ENCODE measurements at regions not wholly inside any gene's neighbourhood (a gene's known extent, or its start where the extent isn't known, plus 50 kb on each side); places are given as distances from the start of the nearest gene placed in this dataset.

DNA sequence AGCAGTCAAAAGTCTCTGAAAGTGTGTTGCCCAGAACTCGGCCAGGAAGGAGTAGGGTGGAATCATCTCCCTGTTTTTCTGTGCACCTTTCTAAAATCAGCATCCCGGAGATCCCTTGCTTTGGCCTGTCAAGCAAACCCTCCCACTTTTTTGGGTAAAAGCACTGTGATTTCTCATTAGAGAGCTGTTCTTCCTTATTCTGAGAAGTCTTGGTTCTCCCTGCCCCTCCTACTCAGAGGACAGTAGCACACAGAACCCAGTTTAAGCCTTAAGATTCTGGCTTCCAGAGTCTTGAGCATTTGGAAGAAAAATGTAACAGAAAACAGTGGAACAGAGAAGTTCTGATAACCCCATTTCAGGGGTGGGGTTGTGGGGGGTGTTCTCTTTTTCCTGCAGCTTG is 52.6 kb upstream of the KATNAL1 start:
- POLR2A ChIA-PET = interaction anchor here (0.5 to 1.4 kb wide), 2 partner anchors 35 to 761 kb away, joined by 3 to 5 read pairs; no protein-coding TSS in a partner anchor
- Mint-ChIP-seq H3K4me1 (ENCODE audit: low read depth) (peaks cover 25% of the 10 kb centered on the region), H3K9me3 (ENCODE audit: insufficient read depth) (no peaks in the 10 kb centered on the region), H3K27ac (no peak overlapping the region), H3K36me3 (ENCODE audit: low read depth) (peaks cover 19% of the 10 kb centered on the region), H3K27me3 (ENCODE audit: low read depth) (no peaks in the 10 kb centered on the region), H3K4me3 (no peak overlapping the region)
- no peak for ATAC-seq
- CTCF ChIA-PET = no interaction called here
- no peak for DNase-seq

DNA sequence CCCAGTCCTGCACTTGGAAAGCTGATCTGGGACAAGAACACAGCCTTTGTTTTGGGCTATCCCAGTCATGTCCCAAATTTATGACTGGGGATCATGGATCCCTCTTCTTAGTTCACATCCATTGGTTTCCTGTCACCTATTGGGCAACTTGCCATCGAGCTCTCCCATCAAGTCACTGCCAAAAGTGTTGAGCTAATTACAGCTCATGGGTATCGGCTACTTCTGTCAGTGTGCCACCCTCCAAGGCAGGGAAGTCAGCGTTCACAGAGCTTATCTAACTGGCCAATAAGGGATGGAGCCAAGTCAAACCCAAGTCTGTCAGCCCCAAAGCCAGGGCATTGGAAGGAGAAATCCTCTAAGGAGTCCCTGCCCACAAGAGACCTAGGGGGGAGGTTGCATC is 53.2 kb upstream of the KATNAL1 start:
- POLR2A ChIA-PET = interaction anchor here (0.5 to 1.4 kb wide), 3 partner anchors 34 to 761 kb away, joined by 3 to 5 read pairs (median 3); no protein-coding TSS in a partner anchor

DNA sequence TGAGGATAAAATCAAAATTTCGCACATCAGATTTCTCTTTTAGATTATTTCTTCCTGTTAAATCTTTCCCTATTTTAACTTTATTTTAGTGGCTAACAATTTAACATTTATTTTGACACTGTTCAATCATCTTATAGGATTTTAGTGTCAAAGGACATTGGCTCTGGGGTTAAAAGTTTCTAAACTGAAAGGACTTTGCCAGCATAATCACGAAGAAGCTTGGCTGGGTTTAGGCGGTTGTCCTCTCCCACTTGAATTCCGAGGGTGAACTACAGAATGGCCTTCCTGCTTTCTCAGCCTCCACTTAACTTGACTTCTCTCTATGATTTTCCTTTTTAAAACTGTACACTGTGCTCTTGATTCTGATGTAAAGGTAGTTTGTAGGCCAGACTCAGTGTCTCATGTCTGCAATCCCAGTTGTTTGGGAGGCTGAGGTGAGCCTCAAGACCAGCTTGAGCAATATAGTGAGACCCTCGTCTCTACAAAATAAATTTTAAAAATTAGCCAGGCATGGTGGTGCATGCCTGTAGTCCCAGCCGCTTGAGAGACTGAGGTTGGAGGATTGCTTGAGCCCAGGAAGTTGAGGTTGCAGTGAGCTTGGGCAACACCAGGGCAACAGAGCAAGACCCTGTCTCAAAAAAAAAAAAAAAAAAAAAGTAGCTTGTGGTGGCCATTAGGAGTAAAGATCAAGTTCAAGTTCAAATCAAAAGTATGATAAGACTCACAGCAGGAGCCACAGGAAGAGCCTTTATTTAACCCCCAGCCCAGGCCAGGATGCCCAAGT is 54.8 kb upstream of the KATNAL1 start:
- Mint-ChIP-seq H3K27me3 (ENCODE audit: low read depth) (no peaks in the 10 kb centered on the region), H3K9me3 (ENCODE audit: insufficient read depth) (no peaks in the 10 kb centered on the region), H3K27ac (no peak overlapping the region), H3K4me3 (no peak overlapping the region), H3K36me3 (ENCODE audit: low read depth) (peaks cover 30% of the 10 kb centered on the region), H3K4me1 (ENCODE audit: low read depth) (peaks cover 12% of the 10 kb centered on the region)
- ATAC-seq = no peak
- DNase-seq = no peak
- ChIA-PET POLR2A (no interaction called here), CTCF (interaction anchor here (1.0 to 2.2 kb wide), 2 partner anchors 7 to 16 kb away, joined by 3 to 5 read pairs; no protein-coding TSS in a partner anchor)

More for the DNA sequence above, 53.2 kb upstream of the KATNAL1 start:
- Mint-ChIP-seq H3K4me3 (no peak overlapping the region), H3K9me3 (ENCODE audit: insufficient read depth) (no peaks in the 10 kb centered on the region), H3K36me3 (ENCODE audit: low read depth) (peaks cover 21% of the 10 kb centered on the region), H3K27ac (no peak overlapping the region), H3K4me1 (ENCODE audit: low read depth) (peaks cover 19% of the 10 kb centered on the region), H3K27me3 (ENCODE audit: low read depth) (no peaks in the 10 kb centered on the region)
- ATAC-seq = no peak
- DNase-seq = no peak
- CTCF ChIA-PET = no interaction called here

DNA sequence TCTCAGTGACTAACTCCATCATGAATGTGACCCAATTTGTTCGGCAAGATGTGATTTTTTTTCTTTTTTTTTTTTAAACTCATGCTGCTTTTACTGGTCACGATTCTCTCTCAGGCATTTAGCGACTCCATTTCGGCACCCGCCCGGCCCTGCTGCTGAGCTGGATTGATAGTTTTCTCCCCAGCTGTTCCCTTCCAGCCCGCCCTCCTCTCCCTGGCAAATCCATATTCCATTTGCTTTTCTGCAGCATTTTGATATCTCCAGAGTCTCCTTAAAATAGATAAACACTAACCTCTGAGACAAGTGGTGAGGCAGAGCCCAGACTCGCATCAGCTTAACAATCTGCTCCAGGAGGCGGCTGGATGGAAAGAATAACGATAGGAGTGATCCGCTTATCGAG is 55.5 kb upstream of the KATNAL1 start:
- no peak for ATAC-seq
- Mint-ChIP-seq H3K27me3 (ENCODE audit: low read depth) (no peaks in the 10 kb centered on the region), H3K36me3 (ENCODE audit: low read depth) (peaks cover 35% of the 10 kb centered on the region), H3K4me1 (ENCODE audit: low read depth) (peaks cover 12% of the 10 kb centered on the region), H3K4me3 (no peak overlapping the region), H3K9me3 (ENCODE audit: insufficient read depth) (no peaks in the 10 kb centered on the region), H3K27ac (no peak overlapping the region)
- CTCF ChIA-PET = interaction anchor here (1.0 to 2.2 kb wide), 2 partner anchors 8 to 17 kb away, joined by 3 to 5 read pairs; no protein-coding TSS in a partner anchor
- no peak for DNase-seq
- POLR2A ChIA-PET = no interaction called here

DNA sequence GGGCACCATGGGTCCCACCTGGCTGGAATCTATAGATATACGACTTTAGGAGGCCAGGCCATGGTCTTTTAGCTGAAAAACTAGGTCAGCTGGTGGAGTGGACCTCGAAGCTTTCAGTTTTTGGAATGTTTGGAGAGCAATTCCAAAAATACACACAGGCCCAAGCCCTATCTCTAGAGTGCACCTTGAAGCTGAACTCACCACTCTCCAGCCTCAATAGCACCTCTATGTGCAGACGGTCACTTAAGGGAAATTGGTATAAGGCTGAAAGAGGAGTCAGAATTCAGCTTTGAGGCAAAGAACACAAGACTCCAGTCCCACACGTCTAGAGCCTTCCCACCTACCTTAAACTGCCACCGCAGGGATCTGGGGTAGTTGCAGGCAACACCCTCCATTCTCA is 56.4 kb upstream of the KATNAL1 start:
- no peaks in the 10 kb centered on the region for H3K9me3 Mint-ChIP-seq (ENCODE audit: insufficient read depth)
- peaks cover 15% of the 10 kb centered on the region for H3K4me1 Mint-ChIP-seq (ENCODE audit: low read depth)
- ATAC-seq = no peak
- no peak overlapping the region for H3K4me3 Mint-ChIP-seq
- H3K27me3 Mint-ChIP-seq (ENCODE audit: low read depth) = no peaks in the 10 kb centered on the region
- H3K36me3 Mint-ChIP-seq (ENCODE audit: low read depth) = peaks cover 37% of the 10 kb centered on the region
- no peak overlapping the region for H3K27ac Mint-ChIP-seq
- DNase-seq = no peak
- POLR2A ChIA-PET = no interaction called here
- CTCF ChIA-PET = no interaction called here

DNA sequence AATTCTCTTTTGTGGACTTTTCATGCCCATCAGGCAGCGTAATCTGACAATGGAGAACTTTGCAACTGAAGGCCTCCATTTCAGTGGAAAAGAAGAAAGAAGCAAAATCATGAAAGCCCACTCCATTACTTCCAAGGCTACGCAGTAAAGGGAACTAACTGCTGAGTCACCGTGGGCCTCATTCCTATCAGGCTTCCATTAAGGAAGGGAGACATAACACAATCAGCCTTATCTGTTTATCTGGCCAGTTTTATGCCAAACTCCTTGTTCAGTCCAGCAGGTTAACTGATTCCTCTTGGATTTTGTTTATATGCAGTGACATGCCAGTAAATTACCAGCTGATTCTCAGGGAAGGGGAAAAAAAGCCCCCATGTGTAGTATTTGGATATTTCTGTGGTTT is 56.8 kb upstream of the KATNAL1 start:
- ATAC-seq (no peak), DNase-seq (no peak)
- no peaks in the 10 kb centered on the region for H3K27me3 Mint-ChIP-seq (ENCODE audit: low read depth)
- CTCF ChIA-PET = no interaction called here
- H3K9me3 Mint-ChIP-seq (ENCODE audit: insufficient read depth) = no peaks in the 10 kb centered on the region
- no peak overlapping the region for H3K27ac Mint-ChIP-seq
- peaks cover 20% of the 10 kb centered on the region for H3K4me1 Mint-ChIP-seq (ENCODE audit: low read depth)
- H3K4me3 Mint-ChIP-seq = no peak overlapping the region
- peaks cover 41% of the 10 kb centered on the region for H3K36me3 Mint-ChIP-seq (ENCODE audit: low read depth)
- POLR2A ChIA-PET = no interaction called here

DNA sequence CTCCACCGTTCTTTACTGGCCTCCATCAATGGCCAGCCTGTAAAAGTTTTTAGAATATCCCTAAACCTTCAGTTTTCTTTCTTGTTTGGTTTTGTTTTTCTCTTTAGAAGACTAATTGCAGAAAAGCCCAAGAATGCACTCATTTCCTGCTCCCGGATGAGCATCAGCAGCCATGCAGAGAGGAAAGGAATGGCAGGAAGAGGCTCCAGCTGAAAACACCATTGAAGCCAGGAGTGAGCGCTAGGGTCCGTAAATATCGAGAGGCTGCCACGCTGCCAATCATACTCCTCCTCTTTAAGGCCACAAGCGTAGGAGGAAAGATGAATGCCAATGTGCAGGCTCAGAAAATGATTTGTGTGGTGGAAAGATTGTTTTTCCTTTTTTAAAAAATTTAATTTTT is 57.4 kb upstream of the UBE2L5 start:
- Mint-ChIP-seq H3K4me1 (ENCODE audit: low read depth) (peaks cover 22% of the 10 kb centered on the region), H3K4me3 (no peak overlapping the region), H3K36me3 (ENCODE audit: low read depth) (peaks cover 44% of the 10 kb centered on the region), H3K9me3 (ENCODE audit: insufficient read depth) (no peaks in the 10 kb centered on the region), H3K27ac (no peak overlapping the region), H3K27me3 (ENCODE audit: low read depth) (no peaks in the 10 kb centered on the region)
- no peak for ATAC-seq
- POLR2A ChIA-PET = no interaction called here
- CTCF ChIA-PET = interaction anchor here (1.0 kb wide), 1 partner anchor 10 kb away, joined by 5 read pairs; no protein-coding TSS in a partner anchor
- DNase-seq = no peak

DNA sequence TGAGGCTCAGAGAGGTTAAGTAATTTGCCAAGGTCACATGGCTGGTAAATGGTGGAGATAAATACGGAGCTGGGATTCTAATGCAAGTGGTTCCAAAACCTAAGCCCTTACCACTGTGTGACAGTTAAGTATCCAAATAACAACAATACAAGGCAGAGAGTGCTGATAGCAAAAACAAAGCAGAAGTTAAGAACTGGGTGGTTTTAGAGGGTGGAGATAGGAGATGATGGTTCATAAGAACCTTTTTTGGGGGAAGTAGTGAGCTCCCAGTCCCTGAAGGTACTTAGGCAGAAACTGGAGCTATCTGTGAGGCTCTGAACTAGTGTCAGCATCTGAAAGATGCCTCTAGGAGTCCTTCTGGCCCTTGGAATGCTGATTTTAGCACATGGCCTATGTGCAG is 56.2 kb upstream of the UBE2L5 start:
- Mint-ChIP-seq H3K36me3 (ENCODE audit: low read depth) (peaks cover 53% of the 10 kb centered on the region), H3K4me1 (ENCODE audit: low read depth) (peaks cover 34% of the 10 kb centered on the region), H3K9me3 (ENCODE audit: insufficient read depth) (no peaks in the 10 kb centered on the region), H3K27me3 (ENCODE audit: low read depth) (no peaks in the 10 kb centered on the region), H3K4me3 (no peak overlapping the region), H3K27ac (no peak overlapping the region)
- ChIA-PET POLR2A (no interaction called here), CTCF (interaction anchor here (0.8 to 1.9 kb wide), 4 partner anchors 8 to 234 kb away, joined by 3 to 10 read pairs (median 4); no protein-coding TSS in a partner anchor)
- ATAC-seq (no peak), DNase-seq (no peak)

DNA sequence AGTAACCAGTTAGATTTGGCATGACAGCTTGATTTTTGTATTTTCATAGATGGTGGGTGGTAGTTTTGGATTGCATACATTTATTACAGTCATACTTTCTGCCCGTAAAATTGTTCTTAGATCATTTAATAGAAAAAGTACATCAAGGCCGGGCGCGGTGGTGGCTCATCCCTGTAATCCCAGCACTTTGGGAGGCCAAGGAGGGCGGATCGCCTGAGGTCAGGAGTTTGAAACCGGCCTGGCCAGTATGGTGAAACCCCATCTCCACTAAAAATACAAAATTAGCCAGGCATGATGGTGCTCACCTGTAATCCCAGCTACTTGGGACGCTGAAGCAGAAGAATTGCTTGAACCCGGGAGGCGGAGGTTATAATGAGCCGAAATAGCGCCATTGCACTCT is 55.0 kb upstream of the UBE2L5 start:
- Mint-ChIP-seq H3K27ac (no peak overlapping the region), H3K4me1 (ENCODE audit: low read depth) (peaks cover 45% of the 10 kb centered on the region), H3K9me3 (ENCODE audit: insufficient read depth) (no peaks in the 10 kb centered on the region), H3K4me3 (no peak overlapping the region), H3K36me3 (ENCODE audit: low read depth) (peaks cover 55% of the 10 kb centered on the region), H3K27me3 (ENCODE audit: low read depth) (no peaks in the 10 kb centered on the region)
- ATAC-seq (no peak), DNase-seq (no peak)
- ChIA-PET POLR2A (no interaction called here), CTCF (interaction anchor here (0.6 to 1.9 kb wide), 2 partner anchors 19 to 235 kb away, joined by 3 to 10 read pairs; no protein-coding TSS in a partner anchor)

DNA sequence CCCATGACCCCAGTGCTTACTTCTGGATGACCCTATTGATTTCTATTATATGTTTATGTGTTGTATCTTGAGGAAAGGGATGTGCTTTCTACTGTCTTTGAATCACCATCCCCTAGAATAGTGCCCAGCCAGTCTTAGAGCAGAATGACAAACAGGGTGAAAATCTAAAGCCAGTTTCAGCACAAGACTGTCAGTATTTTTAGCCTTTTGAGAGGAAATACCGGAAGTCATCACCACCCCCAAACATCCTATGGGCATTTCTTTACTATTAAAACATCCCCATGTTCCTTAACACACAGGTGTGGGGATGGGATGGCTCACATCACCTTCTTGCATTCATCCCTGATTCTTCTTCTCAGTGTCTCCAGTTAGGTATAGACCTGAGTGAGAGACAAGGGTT is 52.1 kb upstream of the UBE2L5 start:
- POLR2A ChIA-PET = interaction anchor here (2.6 kb wide), 1 partner anchor 96 kb away, joined by 12 read pairs; the partner anchor contains the start of gene HMGB1
- no peak overlapping the region for H3K4me3 Mint-ChIP-seq

DNA sequence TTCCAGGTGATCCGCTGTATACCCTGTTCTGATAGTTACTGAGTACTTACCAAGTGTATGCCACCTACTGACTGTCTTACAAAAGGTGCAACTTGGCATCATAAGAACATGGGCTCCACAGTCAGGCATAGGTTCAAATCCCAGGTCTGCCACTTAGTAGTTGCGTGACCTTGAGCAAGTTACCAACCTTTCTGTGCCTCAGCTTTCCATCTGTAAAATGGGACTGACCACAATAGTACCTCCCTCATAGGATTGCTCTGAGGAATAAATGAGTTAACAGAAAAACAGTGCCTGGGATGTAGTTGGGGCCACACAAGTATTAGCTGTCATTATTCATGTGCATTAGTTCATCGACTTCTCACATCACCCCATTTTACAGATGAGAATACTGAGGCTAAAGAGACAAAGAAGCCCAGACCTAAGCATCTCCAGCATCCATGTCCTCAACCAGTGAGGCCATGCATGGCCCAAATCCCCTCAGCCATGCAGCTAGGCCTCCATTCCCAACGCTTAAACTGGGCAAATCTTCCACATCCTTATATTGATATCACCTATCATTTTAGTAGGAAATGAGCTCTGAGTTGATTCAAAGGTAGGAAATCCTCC is 51.3 kb upstream of the UBE2L5 start:
- no peak for DNase-seq
- Mint-ChIP-seq H3K4me3 (peak overlapping the region; percentile 57), H3K27me3 (ENCODE audit: low read depth) (no peaks in the 10 kb centered on the region), H3K36me3 (ENCODE audit: low read depth) (peaks cover 46% of the 10 kb centered on the region), H3K9me3 (ENCODE audit: insufficient read depth) (no peaks in the 10 kb centered on the region), H3K27ac (peak overlapping the region; percentile 87), H3K4me1 (ENCODE audit: low read depth) (peaks cover 71% of the 10 kb centered on the region)
- ATAC-seq = no peak
- CTCF ChIA-PET = interaction anchor here (2.0 to 6.6 kb wide), 6 partner anchors 14 to 238 kb away, joined by 6 to 69 read pairs (median 14); no protein-coding TSS in a partner anchor
- POLR2A ChIA-PET = interaction anchor here (1.2 to 8.5 kb wide), 3 partner anchors 18 to 95 kb away, joined by 10 to 94 read pairs (median 12); partner anchors contain the start of gene HMGB1

More for the DNA sequence above, 52.1 kb upstream of the UBE2L5 start:
- no peak for ATAC-seq
- CTCF ChIA-PET = interaction anchor here (3.7 kb wide), 1 partner anchor 38 kb away, joined by 17 read pairs; no protein-coding TSS in a partner anchor
- Mint-ChIP-seq H3K36me3 (ENCODE audit: low read depth) (peaks cover 51% of the 10 kb centered on the region), H3K27ac (peak overlapping the region; percentile 18), H3K9me3 (ENCODE audit: insufficient read depth) (no peaks in the 10 kb centered on the region), H3K27me3 (ENCODE audit: low read depth) (no peaks in the 10 kb centered on the region), H3K4me1 (ENCODE audit: low read depth) (peaks cover 62% of the 10 kb centered on the region)
- DNase-seq = no peak
